ENCODE measurements at regions not wholly inside any gene's neighbourhood (a gene's known extent, or its start where the extent isn't known, plus 50 kb on each side); places are given as distances from the start of the nearest gene placed in this dataset.

DNA sequence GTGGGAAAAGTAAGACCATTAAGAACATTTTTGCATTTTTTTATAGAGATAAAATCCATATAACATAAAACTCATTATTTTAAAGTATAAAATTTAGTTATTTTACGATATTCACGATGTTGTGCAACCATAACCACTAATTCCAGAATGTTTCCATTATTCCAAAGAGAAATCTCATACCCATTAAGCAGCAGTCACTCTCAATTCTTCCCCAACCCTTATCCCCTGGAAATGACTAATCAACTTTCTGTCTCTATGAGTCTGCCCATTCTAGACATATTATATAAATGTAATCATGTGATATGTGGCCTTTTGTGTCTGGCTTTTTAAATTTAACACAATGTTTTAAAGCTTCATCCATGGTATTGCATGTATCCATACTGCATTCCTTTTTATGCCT, 115.6 kb upstream of the ADAMTSL1 start:
- Mint-ChIP-seq H3K27me3 (ENCODE audit: low read depth) (no peaks in the 10 kb centered on the region), H3K27ac (no peak overlapping the region), H3K4me1 (peaks cover 4% of the 10 kb centered on the region), H3K4me3 (no peak overlapping the region), H3K9me3 (no peaks in the 10 kb centered on the region), H3K36me3 (no peaks in the 10 kb centered on the region)
- ChIA-PET POLR2A (no interaction called here), CTCF (no interaction called here)
- TF ChIP-seq, protein P1, sequence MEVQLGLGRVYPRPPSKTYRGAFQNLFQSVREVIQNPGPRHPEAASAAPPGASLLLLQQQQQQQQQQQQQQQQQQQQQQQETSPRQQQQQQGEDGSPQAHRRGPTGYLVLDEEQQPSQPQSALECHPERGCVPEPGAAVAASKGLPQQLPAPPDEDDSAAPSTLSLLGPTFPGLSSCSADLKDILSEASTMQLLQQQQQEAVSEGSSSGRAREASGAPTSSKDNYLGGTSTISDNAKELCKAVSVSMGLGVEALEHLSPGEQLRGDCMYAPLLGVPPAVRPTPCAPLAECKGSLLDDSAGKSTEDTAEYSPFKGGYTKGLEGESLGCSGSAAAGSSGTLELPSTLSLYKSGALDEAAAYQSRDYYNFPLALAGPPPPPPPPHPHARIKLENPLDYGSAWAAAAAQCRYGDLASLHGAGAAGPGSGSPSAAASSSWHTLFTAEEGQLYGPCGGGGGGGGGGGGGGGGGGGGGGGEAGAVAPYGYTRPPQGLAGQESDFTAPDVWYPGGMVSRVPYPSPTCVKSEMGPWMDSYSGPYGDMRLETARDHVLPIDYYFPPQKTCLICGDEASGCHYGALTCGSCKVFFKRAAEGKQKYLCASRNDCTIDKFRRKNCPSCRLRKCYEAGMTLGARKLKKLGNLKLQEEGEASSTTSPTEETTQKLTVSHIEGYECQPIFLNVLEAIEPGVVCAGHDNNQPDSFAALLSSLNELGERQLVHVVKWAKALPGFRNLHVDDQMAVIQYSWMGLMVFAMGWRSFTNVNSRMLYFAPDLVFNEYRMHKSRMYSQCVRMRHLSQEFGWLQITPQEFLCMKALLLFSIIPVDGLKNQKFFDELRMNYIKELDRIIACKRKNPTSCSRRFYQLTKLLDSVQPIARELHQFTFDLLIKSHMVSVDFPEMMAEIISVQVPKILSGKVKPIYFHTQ (CRISPR knock-in tag; IDR thresholded peaks at IDR 0.05): no peak
- no peak for ATAC-seq
- no peak for DNase-seq (ENCODE audit: low spot score)

- no peaks in the 10 kb centered on the region for H3K27me3 Mint-ChIP-seq (ENCODE audit: low read depth)
- H3K27ac Mint-ChIP-seq: no peak overlapping the region
- CTCF ChIA-PET: no interaction called here
- no peaks in the 10 kb centered on the region for H3K36me3 Mint-ChIP-seq
- TF ChIP-seq ZNF671 (CRISPR knock-in tag; IDR thresholded peaks at IDR 0.05) (no peak), NR2C2 (CRISPR knock-in tag; IDR thresholded peaks at IDR 0.05) (no peak), KAT7 (CRISPR knock-in tag; IDR thresholded peaks at IDR 0.05; ENCODE audit: borderline replicate concordance) (no peak), TEAD1 (CRISPR knock-in tag; IDR thresholded peaks at IDR 0.05) (no peak), ZBTB21 (CRISPR knock-in tag; IDR thresholded peaks at IDR 0.05; ENCODE audit: borderline replicate concordance) (no peak), GABPB1 (CRISPR knock-in tag; IDR thresholded peaks at IDR 0.05) (no peak), ZNF281 (CRISPR knock-in tag; IDR thresholded peaks at IDR 0.05) (no peak), ZNF425 (CRISPR knock-in tag; conservative IDR thresholded peaks at IDR 0.05) (no peak), ZNF121 (CRISPR knock-in tag; IDR thresholded peaks at IDR 0.05) (no peak)
- TF ChIP-seq, protein P2, sequence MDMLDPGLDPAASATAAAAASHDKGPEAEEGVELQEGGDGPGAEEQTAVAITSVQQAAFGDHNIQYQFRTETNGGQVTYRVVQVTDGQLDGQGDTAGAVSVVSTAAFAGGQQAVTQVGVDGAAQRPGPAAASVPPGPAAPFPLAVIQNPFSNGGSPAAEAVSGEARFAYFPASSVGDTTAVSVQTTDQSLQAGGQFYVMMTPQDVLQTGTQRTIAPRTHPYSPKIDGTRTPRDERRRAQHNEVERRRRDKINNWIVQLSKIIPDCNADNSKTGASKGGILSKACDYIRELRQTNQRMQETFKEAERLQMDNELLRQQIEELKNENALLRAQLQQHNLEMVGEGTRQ (CRISPR knock-in tag; IDR thresholded peaks at IDR 0.05): no peak
- TF ChIP-seq, protein P3, sequence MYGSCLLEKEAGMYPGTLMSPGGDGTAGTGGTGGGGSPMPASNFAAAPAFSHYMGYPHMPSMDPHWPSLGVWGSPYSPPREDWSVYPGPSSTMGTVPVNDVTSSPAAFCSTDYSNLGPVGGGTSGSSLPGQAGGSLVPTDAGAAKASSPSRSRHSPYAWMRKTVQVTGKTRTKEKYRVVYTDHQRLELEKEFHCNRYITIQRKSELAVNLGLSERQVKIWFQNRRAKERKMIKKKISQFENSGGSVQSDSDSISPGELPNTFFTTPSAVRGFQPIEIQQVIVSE (CRISPR knock-in tag; IDR thresholded peaks at IDR 0.05; ENCODE audit: borderline replicate concordance): no peak
- TF ChIP-seq, protein P4, sequence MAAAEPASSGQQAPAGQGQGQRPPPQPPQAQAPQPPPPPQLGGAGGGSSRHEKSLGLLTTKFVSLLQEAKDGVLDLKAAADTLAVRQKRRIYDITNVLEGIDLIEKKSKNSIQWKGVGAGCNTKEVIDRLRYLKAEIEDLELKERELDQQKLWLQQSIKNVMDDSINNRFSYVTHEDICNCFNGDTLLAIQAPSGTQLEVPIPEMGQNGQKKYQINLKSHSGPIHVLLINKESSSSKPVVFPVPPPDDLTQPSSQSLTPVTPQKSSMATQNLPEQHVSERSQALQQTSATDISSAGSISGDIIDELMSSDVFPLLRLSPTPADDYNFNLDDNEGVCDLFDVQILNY (CRISPR knock-in tag; IDR thresholded peaks at IDR 0.05): no peak
- peaks cover 4% of the 10 kb centered on the region for H3K4me1 Mint-ChIP-seq
- no peak overlapping the region for H3K4me3 Mint-ChIP-seq
- no peaks in the 10 kb centered on the region for H3K9me3 Mint-ChIP-seq
- no peak for ATAC-seq
- DNase-seq (ENCODE audit: low spot score): no peak
- POLR2A ChIA-PET: no interaction called here
Observed at GRCh38 chr9:18359335-18359734, 114.6 kb upstream of the ADAMTSL1 start.

Measured in WTC11 (cell line).